Suprapubic skin (tissue), 4 donors: ENCODE measurements at regions not wholly inside any gene's neighbourhood (a gene's known extent, or its start where the extent isn't known, plus 50 kb on each side); places are given as distances from the start of the nearest gene placed in this dataset.

Experiments used
- DNase-seq, 2 donors: peaks; one replicate each; pipeline ENCODE4 v3.0.0-alpha.2; 2019; ENCODE audit warnings: low spot score in 2 of 2
- H3K27ac ChIP-seq: fragments of 200-600 bp; sonication (generic); one replicate; pipeline ENCODE4 v1.5.1; 2019
- H3K27me3 ChIP-seq: fragments of 200-600 bp; sonication (generic); one replicate; pipeline ENCODE4 v1.5.1; 2019
- H3K36me3 ChIP-seq: fragments of 200-600 bp; sonication (generic); one replicate; pipeline ENCODE4 v1.5.1; 2019
- H3K4me1 ChIP-seq: fragments of 200-600 bp; sonication (generic); one replicate; pipeline ENCODE4 v1.5.1; 2019
- H3K4me3 ChIP-seq: fragments of 200-600 bp; sonication (generic); one replicate; pipeline ENCODE4 v1.5.1; 2019; ENCODE audit warnings: mild to moderate bottlenecking
- H3K9me3 ChIP-seq: fragments of 200-600 bp; sonication (generic); one replicate; pipeline ENCODE4 v1.5.1; 2019
- EP300 ChIP-seq: sonication (generic); formaldehyde crosslinking; IDR thresholded peaks from one replicate; pipeline ENCODE4 v1.6.1; 2017; ENCODE audit warnings: antibody characterized with exemption
- POLR2A ChIP-seq, 2 donors: fragments of 450-650 bp; IDR thresholded peaks; one replicate each; pipeline ENCODE4 v1.6.1; 2017; ENCODE audit warnings: antibody characterized with exemption in 2 of 2, mild to moderate bottlenecking in 2 of 2, moderate library complexity in 2 of 2
- POLR2AphosphoS5 ChIP-seq, 3 donors: sonication (generic); formaldehyde crosslinking; IDR thresholded peaks; one replicate each; pipeline ENCODE4 v1.6.1; 2017; ENCODE audit warnings: antibody characterized with exemption in 3 of 3
- WGBS: methylation state at CpG from one replicate; pipeline ENCODE4 v1.1.5; 2018; 5-methylcytosine and 5-hydroxymethylcytosine counted together
- TF ChIP-seq, protein P1 (sequence below), 2 donors: fragments of 200-600 bp in 1 of 2; fragments of 450-650 bp in 1 of 2; sonication (generic) in 1 of 2; IDR thresholded peaks; one replicate each; pipeline ENCODE4 v1.5.1; 2016 to 2019; ENCODE audit warnings: antibody characterized with exemption in 2 of 2, mild to moderate bottlenecking in 1 of 2, moderate library complexity in 1 of 2

GRCh38 chr1:72516826-72517225 is 234.5 kb upstream of the NEGR1 start:
- DNase-seq: no peak
- no peaks in the 10 kb centered on the region for H3K36me3 ChIP-seq
- H3K27me3 ChIP-seq: no peaks in the 10 kb centered on the region
- H3K4me3 ChIP-seq: no peak overlapping the region
- no peaks in the 10 kb centered on the region for H3K4me1 ChIP-seq
- no peak overlapping the region for H3K27ac ChIP-seq
- no peak for TF ChIP-seq POLR2A (IDR thresholded peaks at IDR 0.05)
- 65% methylated on average over 2 of the region's 2 CpGs for WGBS
- H3K9me3 ChIP-seq: no peaks in the 10 kb centered on the region

- H3K27ac ChIP-seq: no peak overlapping the region
- no peaks in the 10 kb centered on the region for H3K27me3 ChIP-seq
- WGBS: 64% methylated on average over 4 of the region's 4 CpGs
- H3K4me1 ChIP-seq: no peaks in the 10 kb centered on the region
- no peak for DNase-seq
- no peaks in the 10 kb centered on the region for H3K9me3 ChIP-seq
- no peaks in the 10 kb centered on the region for H3K36me3 ChIP-seq
- TF ChIP-seq EP300 (no peak), POLR2A (IDR thresholded peaks at IDR 0.05) (no peak), POLR2AphosphoS5 (IDR thresholded peaks at IDR 0.05) (no peak)
- TF ChIP-seq, protein P1, sequence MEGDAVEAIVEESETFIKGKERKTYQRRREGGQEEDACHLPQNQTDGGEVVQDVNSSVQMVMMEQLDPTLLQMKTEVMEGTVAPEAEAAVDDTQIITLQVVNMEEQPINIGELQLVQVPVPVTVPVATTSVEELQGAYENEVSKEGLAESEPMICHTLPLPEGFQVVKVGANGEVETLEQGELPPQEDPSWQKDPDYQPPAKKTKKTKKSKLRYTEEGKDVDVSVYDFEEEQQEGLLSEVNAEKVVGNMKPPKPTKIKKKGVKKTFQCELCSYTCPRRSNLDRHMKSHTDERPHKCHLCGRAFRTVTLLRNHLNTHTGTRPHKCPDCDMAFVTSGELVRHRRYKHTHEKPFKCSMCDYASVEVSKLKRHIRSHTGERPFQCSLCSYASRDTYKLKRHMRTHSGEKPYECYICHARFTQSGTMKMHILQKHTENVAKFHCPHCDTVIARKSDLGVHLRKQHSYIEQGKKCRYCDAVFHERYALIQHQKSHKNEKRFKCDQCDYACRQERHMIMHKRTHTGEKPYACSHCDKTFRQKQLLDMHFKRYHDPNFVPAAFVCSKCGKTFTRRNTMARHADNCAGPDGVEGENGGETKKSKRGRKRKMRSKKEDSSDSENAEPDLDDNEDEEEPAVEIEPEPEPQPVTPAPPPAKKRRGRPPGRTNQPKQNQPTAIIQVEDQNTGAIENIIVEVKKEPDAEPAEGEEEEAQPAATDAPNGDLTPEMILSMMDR (IDR thresholded peaks at IDR 0.05): no peak
- H3K4me3 ChIP-seq: no peak overlapping the region
Measured at GRCh38 chr1:72516264-72516663, 233.9 kb upstream of the NEGR1 start.

DNA sequence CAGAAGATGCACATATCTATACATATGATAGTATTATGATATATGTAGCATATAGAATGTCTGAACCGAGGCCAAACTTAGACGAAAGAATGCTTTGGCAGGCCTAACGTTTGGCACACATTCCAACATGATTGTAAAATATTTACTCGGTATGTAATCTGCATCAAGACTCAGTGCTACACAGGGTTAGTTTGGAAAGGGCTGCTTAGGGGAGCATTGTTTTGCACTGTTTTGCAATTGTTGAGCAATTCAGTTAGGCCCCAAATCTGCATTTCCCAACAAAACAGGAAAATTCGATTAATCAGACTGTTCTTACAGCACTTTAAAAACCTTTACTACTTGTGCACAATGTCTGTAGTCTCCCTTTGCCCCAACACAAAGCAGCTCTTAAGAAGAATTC is 216.0 kb upstream of the NEGR1 start:
- no peak overlapping the region for H3K27ac ChIP-seq
- no peaks in the 10 kb centered on the region for H3K9me3 ChIP-seq
- H3K36me3 ChIP-seq: no peaks in the 10 kb centered on the region
- DNase-seq: no peak
- TF ChIP-seq EP300 (no peak), POLR2AphosphoS5 (IDR thresholded peaks at IDR 0.05) (no peak), POLR2A (IDR thresholded peaks at IDR 0.05) (no peak)
- TF ChIP-seq, protein P1 (IDR thresholded peaks at IDR 0.05): no peak
- H3K4me3 ChIP-seq: no peak overlapping the region
- 25% methylated on average over 5 of the region's 5 CpGs for WGBS
- no peaks in the 10 kb centered on the region for H3K27me3 ChIP-seq
- no peaks in the 10 kb centered on the region for H3K4me1 ChIP-seq

DNA sequence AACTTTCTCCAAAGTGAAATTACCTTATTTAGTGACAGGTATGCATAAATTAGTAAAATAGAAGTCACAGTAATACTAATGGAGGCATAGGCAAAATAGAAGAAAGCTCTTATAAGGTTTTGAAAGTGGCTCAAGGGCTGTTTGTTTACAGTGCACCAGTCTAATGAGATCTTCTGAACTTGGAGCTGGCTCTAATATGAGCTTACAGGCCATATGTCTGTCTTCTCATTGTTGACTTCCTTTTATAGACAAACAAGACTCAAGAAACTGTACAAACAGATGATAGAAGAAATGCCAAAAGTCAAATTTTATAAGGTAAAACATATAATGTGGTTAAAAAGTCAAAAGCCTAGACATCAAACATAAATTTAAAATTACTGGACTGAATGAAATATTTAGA is 207.5 kb upstream of the NEGR1 start:
- TF ChIP-seq EP300 (no peak), POLR2AphosphoS5 (IDR thresholded peaks at IDR 0.05) (no peak), POLR2A (IDR thresholded peaks at IDR 0.05) (no peak)
- TF ChIP-seq, protein P1 (IDR thresholded peaks at IDR 0.05): no peak
- Histone ChIP-seq H3K27ac (no peak overlapping the region), H3K36me3 (no peaks in the 10 kb centered on the region), H3K4me3 (no peak overlapping the region), H3K4me1 (no peaks in the 10 kb centered on the region), H3K27me3 (no peaks in the 10 kb centered on the region), H3K9me3 (no peaks in the 10 kb centered on the region)
- DNase-seq: no peak

DNA sequence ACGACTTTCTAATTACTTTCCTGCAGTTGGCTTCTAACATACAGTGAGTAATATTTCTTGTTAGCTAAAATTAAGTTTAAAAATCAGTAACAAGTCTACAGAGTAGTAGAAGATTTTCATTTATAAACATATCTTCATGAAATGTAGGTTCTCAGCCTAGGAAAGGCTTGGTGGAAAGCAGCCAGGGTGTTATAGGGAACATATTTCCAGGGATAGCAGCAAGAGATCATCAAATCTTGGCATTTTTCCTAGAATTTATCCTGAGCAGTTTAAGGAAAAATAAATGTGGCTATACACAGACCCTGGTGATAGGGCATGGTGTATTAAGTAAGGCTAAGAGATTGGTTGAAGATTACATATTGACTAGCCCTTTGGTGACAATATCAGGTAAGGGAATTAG is 203.5 kb upstream of the NEGR1 start:
- Histone ChIP-seq H3K4me1 (no peaks in the 10 kb centered on the region), H3K36me3 (no peaks in the 10 kb centered on the region), H3K27me3 (no peaks in the 10 kb centered on the region), H3K27ac (no peak overlapping the region), H3K9me3 (no peaks in the 10 kb centered on the region), H3K4me3 (no peak overlapping the region)
- TF ChIP-seq, protein P1 (IDR thresholded peaks at IDR 0.05): no peak
- TF ChIP-seq POLR2AphosphoS5 (IDR thresholded peaks at IDR 0.05): no peak
- no peak for TF ChIP-seq EP300
- no peak for TF ChIP-seq POLR2A (IDR thresholded peaks at IDR 0.05)
- DNase-seq: no peak
- 47% methylated on average over 1 of the region's 1 CpG for WGBS

DNA sequence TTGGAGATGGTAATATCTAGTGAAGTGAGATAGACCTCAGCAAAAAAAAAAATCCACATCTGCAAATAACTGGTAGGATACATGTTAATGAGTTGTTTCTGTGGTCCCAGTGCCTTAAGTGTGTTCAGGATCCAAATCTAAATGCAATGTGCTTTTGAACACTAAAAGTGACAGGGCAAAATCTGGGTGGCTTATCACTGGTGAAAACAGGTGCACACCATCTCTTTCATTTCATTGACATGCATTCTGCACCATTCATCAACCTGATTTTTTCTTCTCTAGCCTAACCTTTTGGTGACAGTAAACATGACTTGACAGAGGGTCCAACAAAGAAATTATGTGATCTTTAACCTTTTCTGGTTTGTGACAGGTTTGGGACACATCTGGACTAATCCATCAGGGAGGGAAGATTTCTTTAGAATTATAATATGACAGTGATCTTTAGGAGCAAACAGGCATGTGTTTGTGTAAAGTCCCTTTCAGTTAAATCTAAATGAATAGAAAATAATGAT is 201.6 kb upstream of the NEGR1 start:
- Histone ChIP-seq H3K27me3 (no peaks in the 10 kb centered on the region), H3K9me3 (no peaks in the 10 kb centered on the region), H3K4me3 (no peak overlapping the region), H3K4me1 (no peaks in the 10 kb centered on the region), H3K36me3 (no peaks in the 10 kb centered on the region), H3K27ac (no peak overlapping the region)
- no peak for DNase-seq
- TF ChIP-seq POLR2AphosphoS5 (IDR thresholded peaks at IDR 0.05): no peak
- TF ChIP-seq, protein P1 (IDR thresholded peaks at IDR 0.05): no peak
- no peak for TF ChIP-seq EP300
- no peak for TF ChIP-seq POLR2A (IDR thresholded peaks at IDR 0.05)
